HG02885 (cell line): ENCODE measurements at regions not wholly inside any gene's neighbourhood (a gene's known extent, or its start where the extent isn't known, plus 50 kb on each side); places are given as distances from the start of the nearest gene placed in this dataset.

Experiments
- ATAC-seq: cut with Tn5 transposase; IDR thresholded peaks from one replicate; pipeline ENCODE4 v1.9.1; 2021; ENCODE audit warnings: mild to moderate bottlenecking; ENCODE audit not compliant: unreplicated experiment, poor library complexity

- no peak for ATAC-seq
These were observed 498.7 kb downstream of the NXPH1 start for GRCh38 chr7:8931906-8932646.

GRCh38 chr7:8932751-8933150, 499.3 kb downstream of the NXPH1 start:
- no peak for ATAC-seq

GRCh38 chr7:8937204-8937603, 503.8 kb downstream of the NXPH1 start:
- ATAC-seq: no peak

GRCh38 chr7:8938044-8938805, 504.8 kb downstream of the NXPH1 start:
- ATAC-seq: no peak

- ATAC-seq: no peak
These were observed 506.0 kb downstream of the NXPH1 start for GRCh38 chr7:8939446-8939845.

GRCh38 chr7:8963722-8964121, 530.3 kb downstream of the NXPH1 start:
- ATAC-seq: no peak

- no peak for ATAC-seq
These were observed 531.8 kb downstream of the NXPH1 start for GRCh38 chr7:8965177-8965576.

- no peak for ATAC-seq
These were observed 540.2 kb downstream of the NXPH1 start for GRCh38 chr7:8973601-8974000.

GRCh38 chr7:8975681-8976080, 542.3 kb downstream of the NXPH1 start:
- no peak for ATAC-seq

GRCh38 chr7:8982338-8982992, 549.1 kb downstream of the NXPH1 start:
- no peak for ATAC-seq

GRCh38 chr7:8985255-8985654, 551.8 kb downstream of the NXPH1 start:
- no peak for ATAC-seq

- no peak for ATAC-seq
These were observed 554.9 kb downstream of the NXPH1 start for GRCh38 chr7:8988267-8988666.

- no peak for ATAC-seq
These were observed 557.8 kb downstream of the NXPH1 start for GRCh38 chr7:8991159-8991558.

- no peak for ATAC-seq
These were observed 565.4 kb downstream of the NXPH1 start for GRCh38 chr7:8998762-8999161.

- no peak for ATAC-seq
These were observed 580.5 kb downstream of the NXPH1 start for GRCh38 chr7:9013940-9014339.

GRCh38 chr7:9017286-9017685, 583.9 kb downstream of the NXPH1 start:
- no peak for ATAC-seq

GRCh38 chr7:9022456-9022855, 589.0 kb downstream of the NXPH1 start:
- no peak for ATAC-seq

- no peak for ATAC-seq
These were observed 590.4 kb downstream of the NXPH1 start for GRCh38 chr7:9023675-9024294.

GRCh38 chr7:9026121-9026520, 592.7 kb downstream of the NXPH1 start:
- no peak for ATAC-seq

- ATAC-seq: no peak
These were observed 594.6 kb downstream of the NXPH1 start for GRCh38 chr7:9028012-9028411.
